Gastrocnemius medialis (tissue), 4 donors: ENCODE measurements at regions not wholly inside any gene's neighbourhood (a gene's known extent, or its start where the extent isn't known, plus 50 kb on each side); places are given as distances from the start of the nearest gene placed in this dataset.

ENCODE experiments used
- ATAC-seq, 2 donors: fragments of 150-250 bp; one replicate each; pipeline ENCODE4 v1.9.1; 2016
- DNase-seq, 2 donors: peaks; one replicate each; pipeline ENCODE4 v3.0.0-alpha.2; 2019
- H3K27ac ChIP-seq, 4 donors: fragments of 200-600 bp; sonication (generic); 1 replicate in 1 of 4; 2 replicates in 3 of 4; pipeline ENCODE4 v1.5.1; 2016 to 2018; ENCODE audit warnings: mild to moderate bottlenecking in 2 of 4, moderate library complexity in 1 of 4
- H3K27me3 ChIP-seq, 3 donors: fragments of 200-600 bp; sonication (generic) in 2 of 3; 1 replicate in 1 of 3; 2 replicates in 2 of 3; pipeline versions ENCODE4 v1.5.1 to v1.6.0; 2016 to 2019; ENCODE audit warnings: mild to moderate bottlenecking in 1 of 3, moderate library complexity in 1 of 3
- H3K36me3 ChIP-seq, 2 donors: fragments of 200-600 bp; sonication (generic) in 1 of 2; one replicate each; pipeline ENCODE4 v1.5.1; 2017 to 2018
- H3K4me1 ChIP-seq, 2 donors: fragments of 200-600 bp; sonication (generic) in 1 of 2; one replicate each; pipeline ENCODE4 v1.5.1; 2016 to 2017; ENCODE audit warnings: mild to moderate bottlenecking in 2 of 2
- H3K4me3 ChIP-seq, 4 donors: fragments of 200-600 bp; sonication (generic) in 3 of 4; 1 replicate in 1 of 4; 2 replicates in 3 of 4; pipeline ENCODE4 v1.5.1; 2016 to 2019; ENCODE audit warnings: mild to moderate bottlenecking in 2 of 4
- H3K9me3 ChIP-seq, 3 donors: fragments of 200-600 bp; sonication (generic) in 2 of 3; 1 replicate in 1 of 3; 2 replicates in 2 of 3; pipeline ENCODE4 v1.5.1; 2016 to 2019
- POLR2A ChIP-seq, 2 donors: fragments of 450-650 bp; IDR thresholded peaks; one replicate each; pipeline ENCODE4 v1.6.1; 2017; ENCODE audit warnings: antibody characterized with exemption in 2 of 2, mild to moderate bottlenecking in 2 of 2, moderate library complexity in 2 of 2
- in situ Hi-C, 4 donors: fragments of 200-750 bp; cut with MboI; loops; one replicate each; pipeline versions ENCODE4 v1.15.0 to v1.8.0; 2017; ENCODE audit warnings: low sequenced_read_pairs in 4 of 4
- intact Hi-C: fragments of 100-400 bp; cut with DNase I; formaldehyde crosslinking; loops from one replicate; pipeline ENCODE4 v1.15.1; 2023; ENCODE audit warnings: low total_unique reads
- TF ChIP-seq, protein P1 (sequence below), 5 experiments: fragments of 450-650 bp in 3 of 5; fragments of 200-600 bp in 2 of 5; sonication (generic) in 2 of 5; IDR thresholded peaks in 4 of 5; conservative IDR thresholded peaks in 1 of 5; 1 replicate in 4 of 5; 2 replicates in 1 of 5; pipeline ENCODE4 v1.5.1; 2016 to 2019; ENCODE audit warnings: antibody characterized with exemption in 5 of 5, mild to moderate bottlenecking in 3 of 5, moderate library complexity in 3 of 5

DNA sequence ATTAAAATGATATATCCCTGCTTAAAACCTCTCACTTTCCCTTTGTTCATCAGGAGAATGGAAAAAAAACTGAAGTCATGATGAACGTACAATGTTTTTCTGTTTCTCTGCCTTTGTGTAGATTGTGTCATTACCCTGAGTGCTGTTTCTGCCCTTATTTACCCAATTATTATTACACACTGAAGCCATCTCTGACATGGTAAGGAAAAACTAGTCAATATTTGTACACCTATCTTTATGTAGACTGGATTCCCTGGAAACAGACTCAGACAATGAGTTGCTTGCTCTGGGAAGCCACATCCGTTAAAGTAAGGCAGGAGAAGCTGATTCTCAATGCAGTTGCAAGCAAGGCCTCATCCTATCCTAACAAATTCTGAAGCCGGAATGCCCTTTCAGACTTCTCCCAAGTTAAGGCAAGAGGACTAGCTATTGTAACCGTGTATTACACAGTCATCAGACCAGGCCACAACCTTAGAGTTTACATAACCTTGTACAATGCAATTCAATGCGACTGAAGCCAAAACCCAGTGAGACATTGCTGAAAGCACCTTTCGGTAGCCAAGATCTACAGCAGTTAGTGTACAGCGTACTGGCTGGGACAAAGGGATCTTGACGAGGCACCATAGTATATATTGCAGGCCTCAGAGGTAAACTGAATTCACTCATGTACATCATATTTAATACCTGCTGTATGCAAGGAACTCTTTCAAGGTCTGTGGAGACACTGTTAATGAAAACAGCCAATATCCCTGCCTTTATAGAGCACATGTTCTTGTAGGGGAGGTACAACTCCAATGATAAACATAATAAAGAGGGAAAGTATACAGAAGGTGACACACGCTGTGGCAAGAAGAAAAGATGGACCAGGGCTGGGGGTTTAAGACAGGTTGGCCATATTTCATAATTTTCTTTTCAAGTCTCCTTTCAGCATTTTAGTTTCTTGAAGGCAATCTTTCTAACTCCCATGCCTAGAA, 1040.8 kb upstream of the SEMA6D start:
- Histone ChIP-seq H3K27ac (no peak overlapping the region), H3K36me3 (no peaks in the 10 kb centered on the region), H3K27me3 (no peaks in the 10 kb centered on the region), H3K9me3 (no peaks in the 10 kb centered on the region), H3K4me3 (no peak overlapping the region), H3K4me1 (no peaks in the 10 kb centered on the region)
- in situ Hi-C loops, result no loop called here
- TF ChIP-seq, protein P1, sequence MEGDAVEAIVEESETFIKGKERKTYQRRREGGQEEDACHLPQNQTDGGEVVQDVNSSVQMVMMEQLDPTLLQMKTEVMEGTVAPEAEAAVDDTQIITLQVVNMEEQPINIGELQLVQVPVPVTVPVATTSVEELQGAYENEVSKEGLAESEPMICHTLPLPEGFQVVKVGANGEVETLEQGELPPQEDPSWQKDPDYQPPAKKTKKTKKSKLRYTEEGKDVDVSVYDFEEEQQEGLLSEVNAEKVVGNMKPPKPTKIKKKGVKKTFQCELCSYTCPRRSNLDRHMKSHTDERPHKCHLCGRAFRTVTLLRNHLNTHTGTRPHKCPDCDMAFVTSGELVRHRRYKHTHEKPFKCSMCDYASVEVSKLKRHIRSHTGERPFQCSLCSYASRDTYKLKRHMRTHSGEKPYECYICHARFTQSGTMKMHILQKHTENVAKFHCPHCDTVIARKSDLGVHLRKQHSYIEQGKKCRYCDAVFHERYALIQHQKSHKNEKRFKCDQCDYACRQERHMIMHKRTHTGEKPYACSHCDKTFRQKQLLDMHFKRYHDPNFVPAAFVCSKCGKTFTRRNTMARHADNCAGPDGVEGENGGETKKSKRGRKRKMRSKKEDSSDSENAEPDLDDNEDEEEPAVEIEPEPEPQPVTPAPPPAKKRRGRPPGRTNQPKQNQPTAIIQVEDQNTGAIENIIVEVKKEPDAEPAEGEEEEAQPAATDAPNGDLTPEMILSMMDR (IDR thresholded peaks at IDR 0.05 in 4 of 5, conservative IDR thresholded peaks at IDR 0.05 in 1 of 5), result no peak
- TF ChIP-seq POLR2A (IDR thresholded peaks at IDR 0.05), result no peak
- DNase-seq (no peak), ATAC-seq (no peak)
- intact Hi-C loops, result no loop called here

DNA sequence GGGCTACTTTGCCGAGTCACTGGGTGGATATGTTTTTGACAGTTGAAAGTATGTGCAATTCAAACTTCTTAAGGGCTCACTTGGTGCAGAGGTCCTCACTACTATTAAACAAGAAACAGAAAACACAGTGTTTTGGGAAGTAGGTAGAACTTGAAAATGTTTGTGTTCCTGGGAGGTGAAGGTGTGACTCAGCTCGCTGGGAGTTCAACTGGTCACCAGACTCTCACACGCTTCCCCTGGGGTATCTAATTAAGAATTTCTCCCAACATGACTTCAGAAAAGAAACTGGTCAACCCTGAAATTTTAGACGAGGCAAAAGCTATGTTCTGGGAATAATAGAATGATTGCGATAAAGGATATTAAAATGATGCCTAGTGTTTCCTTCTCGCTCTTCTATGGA, 1039.8 kb upstream of the SEMA6D start:
- Histone ChIP-seq H3K27ac (no peak overlapping the region), H3K36me3 (no peaks in the 10 kb centered on the region), H3K9me3 (no peaks in the 10 kb centered on the region), H3K4me1 (no peaks in the 10 kb centered on the region), H3K27me3 (no peaks in the 10 kb centered on the region), H3K4me3 (no peak overlapping the region)
- DNase-seq, result no peak
- intact Hi-C loops, result no loop called here
- in situ Hi-C loops, result no loop called here
- TF ChIP-seq, protein P1 (IDR thresholded peaks at IDR 0.05 in 4 of 5, conservative IDR thresholded peaks at IDR 0.05 in 1 of 5), result no peak
- no peak for TF ChIP-seq POLR2A (IDR thresholded peaks at IDR 0.05)
- no peak for ATAC-seq

DNA sequence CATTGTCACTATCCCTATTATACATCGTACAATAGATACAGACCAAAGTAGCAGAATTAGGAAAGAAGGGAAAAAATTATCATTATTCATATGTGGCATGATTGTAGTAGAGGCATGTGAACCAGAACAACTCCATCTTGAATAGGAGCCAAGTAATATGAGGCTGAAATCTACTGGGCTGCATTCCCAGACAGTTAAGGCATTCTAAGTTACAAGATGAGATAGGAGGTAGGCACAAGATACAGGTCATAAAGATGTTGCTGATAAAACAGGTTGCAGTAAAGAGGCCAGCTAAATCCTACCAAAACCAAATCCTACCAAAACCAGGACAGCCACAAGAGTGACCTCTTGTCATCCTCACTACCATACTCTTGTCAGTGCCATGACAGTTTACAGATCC, 1035.4 kb upstream of the SEMA6D start:
- Histone ChIP-seq H3K4me3 (no peak overlapping the region), H3K27me3 (no peaks in the 10 kb centered on the region), H3K9me3 (no peaks in the 10 kb centered on the region), H3K4me1 (no peaks in the 10 kb centered on the region), H3K27ac (no peak overlapping the region), H3K36me3 (no peaks in the 10 kb centered on the region)
- intact Hi-C loops (no loop called here), in situ Hi-C loops (no loop called here)
- no peak for TF ChIP-seq POLR2A (IDR thresholded peaks at IDR 0.05)
- TF ChIP-seq, protein P1 (IDR thresholded peaks at IDR 0.05 in 4 of 5, conservative IDR thresholded peaks at IDR 0.05 in 1 of 5), result no peak
- DNase-seq, result no peak
- no peak for ATAC-seq

DNA sequence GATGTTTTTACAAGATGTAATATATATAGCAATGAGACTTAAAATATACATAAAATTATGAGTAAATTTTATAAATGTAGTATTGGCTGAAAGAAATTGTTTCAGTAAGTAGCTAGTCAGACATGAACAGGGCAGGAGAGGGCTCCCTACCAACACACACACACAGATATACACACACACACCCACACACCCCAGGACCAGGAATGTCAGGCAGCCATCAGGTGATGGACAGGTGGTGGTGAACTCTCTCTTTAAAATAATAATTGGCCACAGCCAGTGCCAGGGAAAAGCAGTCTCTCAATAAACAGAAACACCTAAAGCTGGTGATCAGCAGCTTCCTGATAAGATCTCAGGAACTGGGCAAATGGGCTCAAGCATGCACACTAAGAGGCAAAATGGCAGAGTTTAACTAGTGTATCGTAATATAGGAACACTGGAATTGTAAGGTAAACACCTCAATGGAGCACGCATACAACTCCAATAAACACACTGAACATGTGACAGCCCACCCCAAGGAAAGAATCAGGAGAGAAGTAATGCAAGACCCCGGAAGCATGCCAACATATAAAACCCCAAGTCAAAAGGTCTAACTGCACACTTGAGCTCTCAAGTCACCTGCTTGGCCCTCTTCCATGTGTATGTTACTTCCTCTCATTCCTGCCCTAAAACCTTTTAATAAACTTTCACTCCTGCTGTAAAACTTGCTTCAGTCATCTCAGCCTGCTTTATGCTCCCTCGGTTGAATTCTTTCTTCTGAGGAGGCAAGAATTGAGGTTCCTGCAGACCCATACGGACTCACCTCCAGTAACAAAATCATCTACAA, 1034.1 kb upstream of the SEMA6D start:
- intact Hi-C loops (no loop called here), in situ Hi-C loops (no loop called here)
- H3K36me3 ChIP-seq, result no peaks in the 10 kb centered on the region
- no peak overlapping the region for H3K4me3 ChIP-seq
- DNase-seq (no peak), ATAC-seq (no peak)
- no peak overlapping the region for H3K27ac ChIP-seq
- no peaks in the 10 kb centered on the region for H3K9me3 ChIP-seq
- no peak for TF ChIP-seq POLR2A (IDR thresholded peaks at IDR 0.05)
- TF ChIP-seq, protein P1 (IDR thresholded peaks at IDR 0.05 in 4 of 5, conservative IDR thresholded peaks at IDR 0.05 in 1 of 5), result no peak
- H3K27me3 ChIP-seq, result no peaks in the 10 kb centered on the region
- no peaks in the 10 kb centered on the region for H3K4me1 ChIP-seq
